HCT116 (cell line): ENCODE measurements at regions not wholly inside any gene's neighbourhood (a gene's known extent, or its start where the extent isn't known, plus 50 kb on each side); places are given as distances from the start of the nearest gene placed in this dataset.

Experiments
- ATAC-seq: fragments of 200-7000 bp; cut with Tn5 transposase; 2 replicates; pipeline ENCODE4 v1.9.1; 2020; ENCODE audit warnings: mild to moderate bottlenecking, moderate library complexity
- BruUV-seq: library from RNA; stranded (reverse); fragments of 400-500 nt; replicated peaks from 2 replicates; lab custom pipeline; 2021; lab: Mats Ljungman, UMichigan
- CTCF ChIA-PET: fragments of 300-600 bp; sonication (Branson Sonifier 250); formaldehyde crosslinking; loops from one replicate; lab custom pipeline; 2021; ENCODE audit warnings: antibody characterized with exemption; lab: Charles Lee
- POLR2A ChIA-PET: fragments of 300-600, 350-600 bp; sonication (Branson Sonifier 250); formaldehyde crosslinking; loops from one replicate; lab custom pipeline; 2021; ENCODE audit warnings: antibody characterized with exemption; lab: Charles Lee
- RAD21 ChIA-PET, 2 experiments: fragments of 300-600 bp; sonication (Branson Sonifier 250); formaldehyde crosslinking; loops; one replicate each; lab custom pipeline; 2023; ENCODE audit warnings: low total read pairs in 2 of 2; ENCODE audit not compliant: uncharacterized antibody in 2 of 2, unreplicated experiment in 2 of 2, low non-redundant PET in 1 of 2; lab: Charles Lee
- DNase-seq: peaks from one replicate; pipeline ENCODE4 v3.0.0-alpha.2; 2010; ENCODE audit warnings: low read depth, low spot score
- H2AFZ ChIP-seq: fragments of 200-600 bp; shearing (Covaris generic), sonication (generic); 2 replicates; pipeline ENCODE4 v1.6.1; 2017; ENCODE audit warnings: low read depth, mixed run types, mixed read lengths, antibody characterized with exemption, low read length; ENCODE audit not compliant: poor library complexity, severe bottlenecking
- H3K27ac ChIP-seq: 2 replicates; pipeline ENCODE4 v1.5.1; 2012; ENCODE audit warnings: low read depth, low read length
- H3K27me3 ChIP-seq: fragments of 200-600 bp; sonication (generic); 2 replicates; pipeline ENCODE4 v1.6.1; 2016; ENCODE audit warnings: mixed run types, low read length, mixed read lengths; ENCODE audit not compliant: insufficient read depth
- H3K36me3 ChIP-seq, 2 experiments: fragments of 200-500 bp in 1 of 2; fragments of 200-600 bp in 1 of 2; sonication (Bioruptor generic) in 1 of 2; sonication (generic) in 1 of 2; 2 replicates each; pipeline versions ENCODE4 v1.5.1 to v1.6.1; 2014 to 2016; ENCODE audit warnings: low read length in 2 of 2, inconsistent platforms in 1 of 2, mixed read lengths in 1 of 2, mixed run types in 1 of 2; ENCODE audit not compliant: insufficient read depth in 2 of 2, control insufficient read depth in 1 of 2
- H3K4me1 ChIP-seq, 2 experiments: fragments of 200-600 bp in 1 of 2; sonication (generic) in 1 of 2; 2 replicates each; pipeline versions ENCODE4 v1.5.1 to v1.6.1; 2012 to 2017; ENCODE audit warnings: low read length in 2 of 2, inconsistent platforms in 1 of 2, mild to moderate bottlenecking in 1 of 2, mixed read lengths in 1 of 2, mixed run types in 1 of 2, moderate library complexity in 1 of 2; ENCODE audit not compliant: insufficient read depth in 2 of 2, control insufficient read depth in 1 of 2
- H3K4me2 ChIP-seq: fragments of 200-600 bp; sonication (generic); 2 replicates; pipeline ENCODE4 v1.6.1; 2017; ENCODE audit warnings: mixed run types, low read length, mixed read lengths
- H3K4me3 ChIP-seq, 2 experiments: fragments of 200-600 bp in 1 of 2; sonication (generic) in 1 of 2; replicated peaks in 1 of 2; 2 replicates each; pipeline ENCODE4 v1.5.1; 2011 to 2016; ENCODE audit warnings: low read length in 2 of 2, control low read depth in 1 of 2, low read depth in 1 of 2, mild to moderate bottlenecking in 1 of 2, mixed read lengths in 1 of 2, mixed run types in 1 of 2
- H3K79me2 ChIP-seq: fragments of 200-600 bp; sonication (generic); 2 replicates; pipeline ENCODE4 v1.6.1; 2017; ENCODE audit warnings: mild to moderate bottlenecking, mixed run types, low read length, moderate library complexity, mixed read lengths; ENCODE audit not compliant: insufficient read depth
- H3K9ac ChIP-seq: fragments of 200-600 bp; sonication (generic); 2 replicates; pipeline ENCODE4 v1.6.1; 2016; ENCODE audit warnings: low read length, mixed read lengths
- H3K9me2 ChIP-seq: fragments of 200-600 bp; sonication (generic), shearing (Covaris generic); 2 replicates; pipeline ENCODE4 v1.6.1; 2017; ENCODE audit warnings: mixed run types, mild to moderate bottlenecking, moderate library complexity; ENCODE audit not compliant: insufficient read depth
- H3K9me3 ChIP-seq, 2 experiments: fragments of 200-500 bp in 1 of 2; fragments of 200-600 bp in 1 of 2; sonication (Bioruptor generic) in 1 of 2; sonication (generic) in 1 of 2; 2 replicates each; pipeline ENCODE4 v1.6.1; 2014 to 2017; ENCODE audit warnings: low read length in 2 of 2, mixed read lengths in 2 of 2, inconsistent platforms in 1 of 2, low read depth in 1 of 2, mild to moderate bottlenecking in 1 of 2, mixed run types in 1 of 2, moderate library complexity in 1 of 2; ENCODE audit not compliant: control insufficient read depth in 1 of 2, insufficient read depth in 1 of 2
- H4K20me1 ChIP-seq: fragments of 200-600 bp; sonication (generic), shearing (Covaris generic); 2 replicates; pipeline ENCODE4 v1.6.1; 2017; ENCODE audit warnings: mixed run types, mild to moderate bottlenecking, moderate library complexity; ENCODE audit not compliant: insufficient read depth
- EGR1 ChIP-seq: IDR thresholded peaks from 2 replicates; pipeline ENCODE4 v1.6.1; 2012; ENCODE audit warnings: low read depth
- ELF1 ChIP-seq: IDR thresholded peaks from 2 replicates; pipeline ENCODE4 v1.6.1; 2012; ENCODE audit warnings: low read depth, borderline replicate concordance
- EZH2phosphoT487 ChIP-seq: fragments of 200-600 bp; IDR thresholded peaks from 2 replicates; pipeline ENCODE4 v1.6.1; 2018; ENCODE audit warnings: antibody characterized with exemption, borderline replicate concordance
- SRF ChIP-seq: IDR thresholded peaks from 2 replicates; pipeline ENCODE4 v1.6.1; 2012; ENCODE audit warnings: low read depth
- intact Hi-C: fragments of 100-400 bp; cut with micrococcal nuclease; formaldehyde crosslinking; loops from 2 replicates; pipeline ENCODE4 v1.10.0; 2022
- TF ChIP-seq, protein P1 (sequence below): IDR thresholded peaks from 2 replicates; pipeline ENCODE4 v1.6.1; 2012
- TF ChIP-seq, protein P2 (sequence below), 3 experiments: fragments of 200-600 bp in 1 of 3; sonication (generic) in 1 of 3; IDR thresholded peaks in 2 of 3; conservative IDR thresholded peaks in 1 of 3; 2 replicates each; pipeline ENCODE4 v1.5.1; 2012 to 2017; ENCODE audit warnings: low read depth in 2 of 3, low read length in 2 of 3, antibody characterized with exemption in 1 of 3, borderline replicate concordance in 1 of 3, control low read depth in 1 of 3, mild to moderate bottlenecking in 1 of 3, mixed read lengths in 1 of 3, mixed run types in 1 of 3, moderate library complexity in 1 of 3; ENCODE audit not compliant: insufficient read depth in 1 of 3
- TF ChIP-seq, protein P3 (sequence below): IDR thresholded peaks from 2 replicates; pipeline ENCODE4 v1.6.1; 2012; ENCODE audit warnings: low read depth
- TF ChIP-seq, protein P4 (sequence below): IDR thresholded peaks from 2 replicates; pipeline ENCODE4 v1.6.1; 2011; ENCODE audit warnings: mild to moderate bottlenecking, low read length, moderate library complexity; ENCODE audit not compliant: insufficient replicate concordance; ENCODE audit errors: extremely low read depth

DNA sequence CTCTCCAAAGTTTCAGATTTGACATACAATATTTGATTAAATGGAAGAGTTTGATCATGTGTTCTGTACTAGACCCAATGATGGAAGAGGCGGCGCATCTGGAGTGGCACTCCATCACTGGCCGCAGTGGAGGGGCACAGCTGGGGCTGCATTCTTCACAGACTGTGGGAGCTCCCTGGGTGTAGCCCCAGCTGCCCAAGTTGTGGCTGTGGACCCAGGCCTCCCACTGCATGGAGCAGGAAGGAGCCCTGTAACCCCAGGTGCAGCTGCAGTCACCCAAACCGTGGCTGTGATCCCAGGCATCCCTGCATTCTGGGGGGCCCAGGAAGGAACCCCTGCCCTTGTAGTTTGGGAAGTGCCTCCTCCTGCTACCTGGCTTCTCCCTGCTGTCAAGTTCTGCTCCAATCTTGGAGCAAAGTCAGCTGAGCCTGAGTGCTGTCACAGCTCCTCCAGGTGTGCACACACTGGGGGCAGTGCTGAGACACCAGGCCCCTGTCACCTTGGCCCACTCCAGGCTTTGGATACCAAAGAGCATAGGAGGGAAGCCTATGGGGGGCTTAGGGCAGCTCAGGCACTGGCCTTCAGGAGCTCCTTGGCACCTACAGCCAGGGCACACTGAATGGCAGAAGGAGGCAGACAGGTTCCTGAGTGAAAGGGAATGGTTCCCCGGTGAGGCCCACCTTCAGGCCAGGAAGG, 651.9 kb upstream of the BCHE start:
- DNase-seq (no peak), ATAC-seq (no peak)
- intact Hi-C loops: no loop called here
- Histone ChIP-seq H3K27ac (no peak overlapping the region), H3K9me2 (no peaks in the 10 kb centered on the region), H3K4me2 (no peak overlapping the region), H3K4me1 (no peaks in the 10 kb centered on the region), H3K36me3 (no peaks in the 10 kb centered on the region), H4K20me1 (no peaks in the 10 kb centered on the region), H3K79me2 (no peaks in the 10 kb centered on the region), H3K9ac (no peak overlapping the region)
- BruUV-seq: no TSS peak
- ChIA-PET RAD21 (no interaction called here), POLR2A (no interaction called here)
- TF ChIP-seq SRF (no peak), ELF1 (no peak)
- TF ChIP-seq, protein P1, sequence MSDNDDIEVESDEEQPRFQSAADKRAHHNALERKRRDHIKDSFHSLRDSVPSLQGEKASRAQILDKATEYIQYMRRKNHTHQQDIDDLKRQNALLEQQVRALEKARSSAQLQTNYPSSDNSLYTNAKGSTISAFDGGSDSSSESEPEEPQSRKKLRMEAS: no peak
- TF ChIP-seq, protein P2, sequence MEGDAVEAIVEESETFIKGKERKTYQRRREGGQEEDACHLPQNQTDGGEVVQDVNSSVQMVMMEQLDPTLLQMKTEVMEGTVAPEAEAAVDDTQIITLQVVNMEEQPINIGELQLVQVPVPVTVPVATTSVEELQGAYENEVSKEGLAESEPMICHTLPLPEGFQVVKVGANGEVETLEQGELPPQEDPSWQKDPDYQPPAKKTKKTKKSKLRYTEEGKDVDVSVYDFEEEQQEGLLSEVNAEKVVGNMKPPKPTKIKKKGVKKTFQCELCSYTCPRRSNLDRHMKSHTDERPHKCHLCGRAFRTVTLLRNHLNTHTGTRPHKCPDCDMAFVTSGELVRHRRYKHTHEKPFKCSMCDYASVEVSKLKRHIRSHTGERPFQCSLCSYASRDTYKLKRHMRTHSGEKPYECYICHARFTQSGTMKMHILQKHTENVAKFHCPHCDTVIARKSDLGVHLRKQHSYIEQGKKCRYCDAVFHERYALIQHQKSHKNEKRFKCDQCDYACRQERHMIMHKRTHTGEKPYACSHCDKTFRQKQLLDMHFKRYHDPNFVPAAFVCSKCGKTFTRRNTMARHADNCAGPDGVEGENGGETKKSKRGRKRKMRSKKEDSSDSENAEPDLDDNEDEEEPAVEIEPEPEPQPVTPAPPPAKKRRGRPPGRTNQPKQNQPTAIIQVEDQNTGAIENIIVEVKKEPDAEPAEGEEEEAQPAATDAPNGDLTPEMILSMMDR (IDR thresholded peaks at IDR 0.05 in 2 of 3, conservative IDR thresholded peaks at IDR 0.05 in 1 of 3; ENCODE audit: borderline replicate concordance in 1 of 3, insufficient read depth in 1 of 3, low read depth in 2 of 3, low read length in 2 of 3): no peak
- TF ChIP-seq, all 23 proteins: peak for 0
- no peak overlapping the region for H2AFZ ChIP-seq
- CTCF ChIA-PET: no interaction called here
- no peaks in the 10 kb centered on the region for H3K27me3 ChIP-seq
- H3K9me3 ChIP-seq: no peaks in the 10 kb centered on the region
- no peak overlapping the region for H3K4me3 ChIP-seq

DNA sequence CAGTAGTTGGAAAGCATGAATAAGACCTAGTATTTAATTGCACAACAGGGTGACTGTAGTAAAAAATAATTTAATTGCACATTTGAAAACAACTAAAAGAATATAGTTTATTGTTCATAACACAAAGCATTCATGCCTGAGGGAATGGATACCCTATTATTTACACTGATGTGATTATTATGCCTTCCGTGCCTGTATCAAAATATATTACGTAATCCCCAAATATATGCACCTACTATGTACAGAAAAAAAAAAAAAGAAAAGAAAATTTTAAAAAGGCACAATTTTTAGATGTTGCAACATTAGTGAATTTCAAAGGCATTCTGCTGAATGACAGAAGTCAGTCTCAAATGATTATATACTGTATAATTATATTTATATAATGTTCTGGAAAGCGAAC, 647.2 kb upstream of the BCHE start:
- Histone ChIP-seq H2AFZ (no peak overlapping the region), H3K36me3 (no peaks in the 10 kb centered on the region), H3K27me3 (no peaks in the 10 kb centered on the region), H3K9me3 (no peaks in the 10 kb centered on the region), H3K4me2 (no peak overlapping the region), H4K20me1 (no peaks in the 10 kb centered on the region), H3K4me3 (no peak overlapping the region), H3K4me1 (no peaks in the 10 kb centered on the region), H3K9ac (no peak overlapping the region), H3K79me2 (no peaks in the 10 kb centered on the region), H3K9me2 (no peaks in the 10 kb centered on the region), H3K27ac (no peak overlapping the region)
- ChIA-PET RAD21 (no interaction called here), CTCF (no interaction called here), POLR2A (no interaction called here)
- TF ChIP-seq EGR1: no peak
- TF ChIP-seq, protein P3, sequence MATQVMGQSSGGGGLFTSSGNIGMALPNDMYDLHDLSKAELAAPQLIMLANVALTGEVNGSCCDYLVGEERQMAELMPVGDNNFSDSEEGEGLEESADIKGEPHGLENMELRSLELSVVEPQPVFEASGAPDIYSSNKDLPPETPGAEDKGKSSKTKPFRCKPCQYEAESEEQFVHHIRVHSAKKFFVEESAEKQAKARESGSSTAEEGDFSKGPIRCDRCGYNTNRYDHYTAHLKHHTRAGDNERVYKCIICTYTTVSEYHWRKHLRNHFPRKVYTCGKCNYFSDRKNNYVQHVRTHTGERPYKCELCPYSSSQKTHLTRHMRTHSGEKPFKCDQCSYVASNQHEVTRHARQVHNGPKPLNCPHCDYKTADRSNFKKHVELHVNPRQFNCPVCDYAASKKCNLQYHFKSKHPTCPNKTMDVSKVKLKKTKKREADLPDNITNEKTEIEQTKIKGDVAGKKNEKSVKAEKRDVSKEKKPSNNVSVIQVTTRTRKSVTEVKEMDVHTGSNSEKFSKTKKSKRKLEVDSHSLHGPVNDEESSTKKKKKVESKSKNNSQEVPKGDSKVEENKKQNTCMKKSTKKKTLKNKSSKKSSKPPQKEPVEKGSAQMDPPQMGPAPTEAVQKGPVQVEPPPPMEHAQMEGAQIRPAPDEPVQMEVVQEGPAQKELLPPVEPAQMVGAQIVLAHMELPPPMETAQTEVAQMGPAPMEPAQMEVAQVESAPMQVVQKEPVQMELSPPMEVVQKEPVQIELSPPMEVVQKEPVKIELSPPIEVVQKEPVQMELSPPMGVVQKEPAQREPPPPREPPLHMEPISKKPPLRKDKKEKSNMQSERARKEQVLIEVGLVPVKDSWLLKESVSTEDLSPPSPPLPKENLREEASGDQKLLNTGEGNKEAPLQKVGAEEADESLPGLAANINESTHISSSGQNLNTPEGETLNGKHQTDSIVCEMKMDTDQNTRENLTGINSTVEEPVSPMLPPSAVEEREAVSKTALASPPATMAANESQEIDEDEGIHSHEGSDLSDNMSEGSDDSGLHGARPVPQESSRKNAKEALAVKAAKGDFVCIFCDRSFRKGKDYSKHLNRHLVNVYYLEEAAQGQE: no peak
- no peak for TF ChIP-seq EZH2phosphoT487
- TF ChIP-seq, protein P4, sequence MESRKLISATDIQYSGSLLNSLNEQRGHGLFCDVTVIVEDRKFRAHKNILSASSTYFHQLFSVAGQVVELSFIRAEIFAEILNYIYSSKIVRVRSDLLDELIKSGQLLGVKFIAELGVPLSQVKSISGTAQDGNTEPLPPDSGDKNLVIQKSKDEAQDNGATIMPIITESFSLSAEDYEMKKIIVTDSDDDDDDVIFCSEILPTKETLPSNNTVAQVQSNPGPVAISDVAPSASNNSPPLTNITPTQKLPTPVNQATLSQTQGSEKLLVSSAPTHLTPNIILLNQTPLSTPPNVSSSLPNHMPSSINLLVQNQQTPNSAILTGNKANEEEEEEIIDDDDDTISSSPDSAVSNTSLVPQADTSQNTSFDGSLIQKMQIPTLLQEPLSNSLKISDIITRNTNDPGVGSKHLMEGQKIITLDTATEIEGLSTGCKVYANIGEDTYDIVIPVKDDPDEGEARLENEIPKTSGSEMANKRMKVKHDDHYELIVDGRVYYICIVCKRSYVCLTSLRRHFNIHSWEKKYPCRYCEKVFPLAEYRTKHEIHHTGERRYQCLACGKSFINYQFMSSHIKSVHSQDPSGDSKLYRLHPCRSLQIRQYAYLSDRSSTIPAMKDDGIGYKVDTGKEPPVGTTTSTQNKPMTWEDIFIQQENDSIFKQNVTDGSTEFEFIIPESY: no peak
- BruUV-seq: no TSS peak
- ATAC-seq: no peak
- intact Hi-C loops: no loop called here
- no peak for DNase-seq
